HG03439 (cell line): ENCODE measurements at regions not wholly inside any gene's neighbourhood (a gene's known extent, or its start where the extent isn't known, plus 50 kb on each side); places are given as distances from the start of the nearest gene placed in this dataset.
A peak's percentile ranks its signal among the peaks of the same experiment; 100 is the strongest.
"Not testable (repeated sequence)": the region's sequence is repeated elsewhere in the genome, so short reads cannot be mapped to it uniquely, and the experiment has no call there.

Source experiments
- ATAC-seq: cut with Tn5 transposase; IDR thresholded peaks from one replicate; pipeline ENCODE4 v1.9.1; 2021; ENCODE audit warnings: mild to moderate bottlenecking, moderate library complexity; ENCODE audit not compliant: unreplicated experiment

DNA sequence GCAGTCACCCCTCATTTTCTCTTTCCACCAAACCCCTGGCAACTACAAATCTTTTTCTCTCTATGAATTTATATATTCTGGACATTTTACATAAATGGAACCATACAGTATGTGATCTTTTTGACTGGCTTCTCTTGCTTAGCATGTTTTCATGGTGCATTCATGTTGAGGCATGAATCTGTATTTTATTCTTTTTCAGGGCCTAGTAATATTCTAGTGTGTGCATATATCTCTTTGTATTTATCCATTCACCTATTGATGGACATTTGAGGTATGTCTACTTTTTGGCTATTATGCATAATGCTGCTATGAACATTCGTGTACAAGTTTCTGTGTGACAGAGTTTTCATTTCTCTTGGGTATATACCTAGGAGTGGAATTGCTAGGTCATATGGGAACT lies 78.2 kb downstream of the HACD1 start:
- ATAC-seq = no peak

DNA sequence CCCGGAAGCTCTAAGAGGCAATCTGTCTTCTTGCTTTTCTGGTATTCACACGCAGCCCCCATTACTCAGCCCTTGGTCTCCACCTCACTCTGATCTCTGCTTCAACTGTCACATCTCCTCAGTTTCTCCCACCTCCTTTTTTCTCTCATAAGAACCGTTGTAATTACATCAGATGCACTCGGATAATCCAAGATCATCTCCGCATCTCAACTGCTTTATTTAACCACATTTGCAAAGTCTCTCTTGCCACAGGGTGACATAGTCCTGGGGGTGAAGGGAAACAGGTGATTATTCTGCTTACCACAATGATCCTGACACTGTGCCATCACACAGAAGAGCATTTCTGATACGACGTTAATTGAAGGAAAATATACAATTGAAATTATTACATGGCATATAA lies 79.9 kb downstream of the HACD1 start:
- ATAC-seq = no peak

DNA sequence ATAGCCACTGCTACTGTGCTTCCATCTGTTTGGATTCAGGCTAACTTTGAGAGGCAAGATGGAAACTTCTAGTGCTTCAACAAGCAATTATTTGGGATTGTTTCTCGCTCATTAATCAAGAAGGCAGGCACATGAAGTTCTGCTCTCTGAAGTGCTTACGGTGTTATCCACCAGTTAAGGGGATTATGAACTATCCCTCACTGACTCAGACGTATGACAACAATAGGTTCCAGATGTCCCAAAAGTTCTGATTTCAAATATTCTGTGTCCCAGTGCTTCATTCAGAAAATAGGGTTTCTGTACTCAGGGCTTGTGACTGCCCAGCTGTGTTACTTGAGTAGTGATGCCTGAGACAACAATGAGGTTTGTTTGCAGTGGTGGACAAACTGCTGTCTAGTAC lies 81.0 kb downstream of the HACD1 start:
- no peak for ATAC-seq

DNA sequence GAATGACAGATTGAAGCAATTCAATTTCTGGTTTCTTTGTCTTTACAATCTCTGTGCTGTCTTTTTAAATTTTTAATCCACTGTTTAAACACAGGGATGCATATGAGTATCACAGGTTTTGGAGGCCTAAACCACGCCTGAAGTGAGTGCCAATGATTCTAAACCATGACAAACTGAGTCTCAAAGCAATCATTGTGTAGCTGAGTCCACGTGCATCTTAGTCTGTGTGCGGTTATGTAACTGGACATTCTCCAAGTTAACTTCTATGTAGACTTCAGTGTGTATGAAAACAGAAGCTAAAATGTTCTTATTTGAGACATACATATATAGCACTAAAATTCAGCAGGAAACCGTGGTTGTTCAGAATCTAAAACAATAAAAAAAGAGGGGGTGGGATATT lies 79.3 kb upstream of the ST8SIA6 start:
- ATAC-seq = no peak

DNA sequence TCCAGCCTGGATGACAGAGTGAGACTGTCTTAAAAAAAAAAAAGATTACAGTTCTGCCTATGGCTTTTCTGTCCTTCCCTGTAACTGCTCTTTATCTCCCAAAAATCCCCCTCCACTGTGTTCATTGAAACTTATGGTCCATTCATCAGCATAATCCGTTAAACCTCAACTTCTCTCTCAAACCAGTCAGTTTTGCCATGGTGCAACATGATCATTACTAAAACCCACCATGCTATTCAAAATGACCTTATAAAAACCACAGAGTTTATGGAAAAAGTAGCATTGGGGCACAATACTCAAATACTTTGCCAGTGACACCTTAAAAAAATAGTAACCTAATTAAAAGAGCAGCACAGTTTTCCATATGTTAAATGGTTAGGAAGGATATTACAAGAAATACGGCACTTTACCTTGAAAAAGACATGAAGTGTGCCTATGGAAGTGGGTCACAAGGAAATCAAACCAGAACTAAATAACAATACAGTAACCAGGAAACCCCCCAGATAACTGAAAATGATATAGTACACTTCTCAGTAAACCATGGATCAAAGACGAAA lies 74.0 kb upstream of the ST8SIA6 start:
- no peak for ATAC-seq

DNA sequence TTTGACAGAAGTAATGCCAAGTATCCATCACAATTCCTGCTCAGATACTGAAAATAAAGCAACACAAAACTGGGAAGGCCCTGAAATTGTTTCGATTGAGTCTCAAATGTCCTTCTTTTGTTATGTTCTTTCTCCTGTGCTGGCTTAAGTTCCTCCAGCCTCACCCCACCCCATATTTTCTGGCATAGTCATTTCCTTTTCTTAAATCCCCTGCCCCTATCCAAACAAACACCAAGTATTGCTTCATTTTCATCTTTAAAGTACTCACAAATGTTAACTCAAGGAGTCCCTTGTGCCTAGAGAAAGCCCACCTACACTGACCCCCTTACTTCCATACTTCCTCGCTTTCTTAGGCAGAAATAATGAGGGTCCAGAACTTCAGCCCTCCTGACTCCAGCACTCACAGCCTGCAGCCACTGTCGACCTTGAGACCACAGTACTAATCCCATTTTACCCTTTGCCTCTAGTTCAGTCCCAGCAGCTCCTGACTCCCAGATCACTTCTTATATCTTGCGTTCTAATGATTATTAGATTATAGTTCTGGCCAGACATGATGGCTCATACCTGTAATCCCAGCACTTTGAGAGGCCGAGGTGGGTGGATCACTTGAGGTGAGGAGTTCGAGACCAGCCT lies 73.2 kb upstream of the ST8SIA6 start:
- no peak for ATAC-seq

DNA sequence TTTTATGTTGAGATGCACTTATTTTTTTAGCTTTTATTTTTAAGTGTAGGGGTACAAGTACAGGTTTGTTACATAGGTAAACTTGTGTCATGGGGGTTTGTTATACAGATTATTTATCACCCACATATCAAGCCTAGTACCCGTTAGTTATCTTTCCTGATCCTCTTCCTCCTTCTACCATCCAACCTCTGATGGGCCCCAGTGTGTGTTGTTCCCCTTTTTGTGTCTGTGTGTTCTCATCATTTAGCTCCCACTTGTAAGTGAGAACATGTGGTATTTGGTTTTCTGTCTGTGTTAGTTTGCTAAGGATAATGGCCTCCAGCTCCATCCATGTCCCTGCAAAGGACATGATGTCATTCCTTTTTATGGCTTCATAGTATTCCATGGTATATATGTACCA lies 72.2 kb upstream of the ST8SIA6 start:
- not testable (repeated sequence) for ATAC-seq

DNA sequence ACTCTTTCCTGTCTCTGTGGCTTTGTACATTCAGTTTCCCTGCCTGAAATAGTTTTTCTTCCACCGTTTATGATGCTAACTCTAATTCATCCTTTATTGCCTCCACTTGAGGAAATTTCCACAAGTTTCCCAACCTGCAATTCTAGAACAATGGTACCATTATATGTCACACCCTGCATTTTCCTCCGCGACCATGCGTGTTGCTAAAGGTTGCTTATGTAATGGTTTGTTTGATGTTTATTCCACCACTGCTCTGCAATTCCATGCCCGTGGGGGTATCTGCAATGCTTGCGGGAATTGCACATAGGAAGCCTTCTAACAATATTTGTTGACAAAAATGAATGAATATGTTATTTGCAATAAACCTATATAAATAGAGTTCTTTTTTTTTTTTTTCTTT lies 69.5 kb upstream of the ST8SIA6 start:
- no peak for ATAC-seq

DNA sequence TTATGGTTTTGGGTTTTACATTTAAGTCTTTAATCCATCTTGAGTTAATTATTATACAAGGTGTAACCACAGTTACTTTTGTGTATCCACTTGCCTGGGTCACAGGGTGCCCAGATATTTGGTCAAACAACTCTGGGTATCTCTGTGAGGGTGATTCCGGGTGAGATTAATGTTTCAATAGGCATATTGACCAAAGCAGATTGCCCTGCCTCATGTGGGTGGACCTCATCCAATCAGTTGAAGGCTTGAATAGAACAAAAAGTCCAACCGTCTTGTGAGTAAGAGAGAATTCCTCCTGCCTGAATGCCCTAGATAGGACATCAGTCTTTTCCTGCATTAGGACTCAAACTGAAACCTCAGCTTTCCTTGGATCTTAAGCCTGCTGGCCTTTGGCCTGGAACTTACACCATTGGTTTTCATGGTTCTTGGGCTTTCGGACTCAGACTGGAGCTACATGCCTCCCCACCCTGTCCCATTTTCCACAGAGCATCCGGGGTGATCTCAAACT lies 68.9 kb upstream of the ST8SIA6 start:
- no peak for ATAC-seq

DNA sequence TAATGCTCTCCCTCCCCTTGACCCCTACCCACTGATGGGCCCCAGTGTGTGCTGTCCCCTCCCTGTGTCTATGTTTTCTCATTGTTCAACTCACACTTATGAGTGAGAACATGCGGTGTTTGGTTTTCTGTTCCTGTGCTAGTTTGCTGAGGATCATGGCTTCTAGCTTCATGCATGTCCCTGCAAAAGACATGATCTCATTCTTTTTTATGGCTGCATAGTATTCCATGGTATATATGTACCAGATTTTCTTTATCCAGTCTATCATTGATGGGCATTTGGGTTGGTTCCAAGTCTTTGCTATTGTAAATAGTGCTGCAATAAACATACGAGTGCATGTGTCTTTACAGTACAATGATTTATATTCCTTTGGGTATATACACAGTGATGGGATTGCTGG lies 67.9 kb upstream of the ST8SIA6 start:
- ATAC-seq = not testable (repeated sequence)

DNA sequence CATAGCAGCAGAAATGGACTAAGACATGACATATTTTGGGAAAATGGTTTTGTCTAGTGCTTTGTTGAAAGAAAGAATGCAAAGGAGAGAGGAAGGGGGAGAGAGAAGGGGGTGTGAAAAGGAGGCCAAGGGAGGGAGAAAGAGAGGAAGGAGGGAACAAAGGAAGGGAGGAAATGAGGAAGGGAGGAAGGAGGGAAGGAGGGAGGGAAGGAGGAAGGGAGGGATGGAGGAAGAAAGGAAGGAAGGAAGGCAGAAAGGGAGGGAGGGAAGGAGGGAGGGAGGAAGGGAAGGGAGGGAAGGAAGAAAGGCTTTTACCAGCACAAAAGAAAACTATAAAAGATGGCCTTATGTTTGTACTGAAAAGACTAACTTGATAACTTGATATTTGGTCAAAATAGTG lies 65.1 kb upstream of the ST8SIA6 start:
- ATAC-seq = no peak

DNA sequence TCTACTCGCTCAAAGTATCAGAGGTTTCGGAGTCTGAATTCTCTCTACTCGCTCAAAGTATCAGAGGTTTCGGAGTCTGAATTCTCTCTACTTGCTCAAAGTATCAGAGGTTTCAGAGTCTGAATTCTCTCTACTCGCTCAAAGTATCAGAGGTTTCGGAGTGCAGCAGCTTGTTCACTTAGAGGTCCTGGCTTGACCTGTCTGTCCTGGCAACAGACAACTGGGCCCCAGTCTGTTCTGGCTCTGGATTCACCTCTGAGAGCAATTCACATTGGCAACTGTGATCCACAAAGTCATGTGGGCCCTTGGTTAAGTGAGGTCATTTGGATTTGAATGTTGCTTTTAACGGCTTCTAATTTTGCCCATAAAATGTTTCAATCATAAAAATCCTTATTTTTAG lies 63.9 kb upstream of the ST8SIA6 start:
- ATAC-seq = no peak

DNA sequence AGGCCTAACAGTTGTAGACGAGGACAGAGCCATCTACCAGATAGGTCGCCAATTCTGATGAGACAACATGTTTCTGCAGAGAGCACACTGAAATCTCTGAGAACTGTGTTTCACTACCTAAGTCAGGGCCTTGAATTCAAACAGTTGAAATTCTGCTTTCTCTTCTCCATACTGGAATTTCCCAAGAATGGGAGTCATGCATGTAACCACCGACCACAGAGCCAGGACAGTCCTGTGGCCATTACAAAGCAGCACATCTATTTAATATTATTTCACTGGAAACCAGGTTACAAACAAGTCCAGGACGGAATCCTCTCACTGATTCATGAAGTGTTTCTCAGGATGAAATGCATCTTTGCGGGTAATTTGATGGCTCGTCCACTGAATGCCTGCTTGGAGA lies 62.0 kb upstream of the ST8SIA6 start:
- no peak for ATAC-seq

DNA sequence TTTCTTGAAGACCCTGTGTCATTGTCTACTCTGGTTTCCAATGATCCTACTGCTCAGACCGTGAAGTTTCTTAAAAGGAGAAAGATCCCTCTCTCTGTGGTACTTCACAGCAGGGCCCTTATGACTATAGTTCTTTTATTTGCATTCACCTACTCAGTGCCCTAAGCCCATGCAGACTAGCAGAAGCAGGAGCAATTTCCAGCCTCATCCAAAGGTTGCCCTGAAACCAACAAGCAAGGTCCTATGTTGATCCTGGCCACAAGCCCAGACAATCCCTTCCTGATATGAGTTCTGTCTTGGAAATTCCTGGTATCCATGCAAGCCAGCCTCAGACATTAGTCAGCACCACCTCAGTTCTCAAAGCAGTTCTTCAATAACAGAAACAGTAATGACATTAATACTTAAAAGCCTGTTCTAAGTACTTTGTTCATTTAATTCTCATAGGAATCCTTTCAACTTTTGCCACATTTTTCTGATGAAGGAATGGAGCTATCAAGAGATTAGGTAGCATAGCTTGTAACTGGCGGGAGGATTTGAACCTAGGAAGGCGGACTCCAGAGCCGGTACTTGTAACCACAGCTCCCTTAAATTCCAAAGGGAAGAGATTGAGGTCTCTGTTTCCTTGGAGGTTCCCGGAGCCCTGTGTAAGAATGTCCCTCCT lies 58.1 kb upstream of the ST8SIA6 start:
- ATAC-seq = no peak

DNA sequence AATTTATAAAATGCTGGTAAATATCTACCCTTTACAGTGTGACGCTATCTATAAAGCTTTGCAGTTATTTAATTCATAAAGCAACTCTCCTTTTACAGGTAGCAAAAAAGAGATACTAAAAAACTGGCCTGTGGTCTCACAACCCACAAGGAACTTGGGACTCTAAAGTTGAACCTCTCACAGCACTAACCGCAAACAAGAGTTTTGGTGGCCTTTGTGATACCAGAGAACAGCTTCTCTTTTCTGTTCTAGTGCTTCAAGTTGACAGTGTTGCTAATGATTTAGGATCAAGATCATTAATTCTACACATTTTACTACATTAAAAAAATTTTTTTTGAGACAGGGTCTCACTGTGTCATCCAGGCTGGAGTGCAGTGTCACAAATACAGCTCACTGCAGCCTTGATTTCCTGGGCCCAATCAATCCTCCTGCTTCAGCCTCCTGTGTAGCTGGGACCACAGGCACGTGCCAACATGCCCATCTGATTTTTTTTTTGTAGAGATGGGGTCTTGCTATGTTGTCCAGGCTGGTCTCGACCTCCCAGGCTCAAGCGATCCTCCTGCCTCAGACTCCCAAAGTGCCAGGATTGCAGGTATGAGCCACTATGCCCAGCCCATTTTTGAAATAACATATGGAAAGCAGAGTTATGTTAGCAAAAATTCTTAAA lies 56.0 kb upstream of the ST8SIA6 start:
- peak; percentile 53 for ATAC-seq

DNA sequence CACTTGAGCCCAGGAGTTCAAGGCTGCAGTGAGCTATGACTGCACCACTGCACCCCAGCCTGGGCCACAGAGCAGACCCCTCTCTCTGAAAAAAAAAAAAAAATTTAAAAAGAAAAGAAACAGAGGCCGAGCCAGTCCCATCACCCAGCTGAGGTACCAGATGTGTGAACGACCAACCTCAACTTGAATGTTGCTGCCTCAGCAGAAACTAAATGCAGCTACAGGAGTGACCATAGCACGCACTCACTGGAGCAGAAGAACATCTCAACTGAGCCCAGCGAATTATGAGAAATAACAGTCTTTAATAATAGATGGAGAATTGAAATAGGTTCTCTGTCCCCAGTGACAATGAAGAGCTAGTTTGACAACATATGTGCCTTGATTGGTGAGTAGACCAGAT lies 53.1 kb upstream of the ST8SIA6 start:
- no peak for ATAC-seq

DNA sequence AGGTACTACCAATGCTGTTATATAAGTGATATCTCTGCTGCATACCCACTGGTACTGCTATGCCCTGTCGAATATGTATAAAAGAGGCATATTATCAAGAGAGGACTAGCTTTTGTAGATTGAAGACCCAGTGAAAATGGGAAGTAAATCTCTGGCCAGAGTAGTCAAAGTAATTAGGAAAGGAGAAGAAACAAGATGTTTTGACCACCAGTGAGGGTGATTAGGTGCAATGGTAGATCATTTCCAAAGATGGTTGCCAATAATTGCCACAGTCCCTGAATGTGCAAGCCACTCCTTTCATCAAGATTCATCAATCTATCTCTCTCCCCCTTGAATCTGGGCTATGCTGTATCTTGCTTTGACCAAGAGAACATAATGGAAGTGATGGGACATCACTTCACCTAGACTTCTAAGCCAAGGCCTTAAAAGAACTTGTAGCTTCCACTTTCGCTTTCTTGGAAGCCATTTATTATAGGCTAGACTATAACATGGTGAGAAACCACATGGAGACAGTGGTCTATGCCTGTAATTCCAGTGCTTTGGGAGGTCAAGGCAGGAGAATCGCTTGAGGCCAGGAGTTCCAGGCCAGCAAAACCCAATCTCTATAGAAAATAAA lies 52.6 kb upstream of the ST8SIA6 start:
- ATAC-seq = no peak

DNA sequence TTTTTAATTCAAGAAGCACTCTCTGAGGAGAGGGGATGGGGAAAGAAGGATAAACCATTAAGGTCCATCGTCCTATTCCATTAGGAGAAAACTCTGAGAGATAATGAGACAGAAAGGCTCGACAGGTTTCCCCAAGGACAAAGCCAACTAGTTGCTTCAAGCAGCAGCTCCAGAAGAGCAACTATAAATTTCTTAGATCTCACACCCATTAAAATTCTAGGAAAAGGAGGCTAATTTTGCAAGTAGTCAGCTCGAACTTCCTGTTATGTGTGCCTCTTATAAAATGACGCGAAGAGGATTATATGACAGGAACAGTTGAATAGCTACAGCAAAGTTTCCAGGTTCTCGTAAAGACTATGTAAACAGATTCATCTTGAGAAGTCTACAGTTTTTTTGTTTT lies 52.0 kb upstream of the ST8SIA6 start:
- ATAC-seq = no peak

DNA sequence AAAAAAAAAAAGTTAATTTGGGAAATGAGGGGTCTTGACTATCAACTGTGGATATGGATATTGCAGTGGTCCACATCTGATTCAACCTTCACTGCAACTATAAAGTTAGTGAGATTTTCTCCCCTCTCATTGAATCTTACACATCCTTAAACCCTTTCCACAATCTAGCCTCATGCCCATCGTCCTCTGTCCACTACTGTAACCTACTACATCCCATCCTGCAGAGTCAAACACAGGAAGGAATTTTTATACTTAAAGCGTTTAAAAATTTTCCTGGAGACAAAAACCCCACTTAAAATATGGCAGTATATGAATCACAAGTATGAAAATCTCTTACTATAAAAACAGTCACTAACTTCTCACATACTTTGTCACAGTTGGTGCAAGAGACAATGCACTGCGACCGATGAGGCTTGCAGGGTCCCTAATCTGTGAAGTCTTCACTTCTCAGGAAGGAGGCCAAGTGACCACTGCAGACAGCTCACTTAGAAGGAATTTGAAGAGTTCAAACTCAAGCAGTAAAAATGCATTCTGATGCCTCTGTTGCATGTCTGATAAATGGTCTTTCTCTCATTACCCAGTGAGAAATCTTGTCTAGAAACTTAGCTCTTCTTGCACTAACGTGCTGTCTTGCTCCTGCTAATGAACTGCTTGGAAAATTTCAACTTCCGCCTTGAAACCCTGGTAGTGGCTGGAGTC lies 50.3 kb upstream of the ST8SIA6 start:
- ATAC-seq = no peak
